ENCODE measurements at regions not wholly inside any gene's neighbourhood (a gene's known extent, or its start where the extent isn't known, plus 50 kb on each side); places are given as distances from the start of the nearest gene placed in this dataset.

DNA sequence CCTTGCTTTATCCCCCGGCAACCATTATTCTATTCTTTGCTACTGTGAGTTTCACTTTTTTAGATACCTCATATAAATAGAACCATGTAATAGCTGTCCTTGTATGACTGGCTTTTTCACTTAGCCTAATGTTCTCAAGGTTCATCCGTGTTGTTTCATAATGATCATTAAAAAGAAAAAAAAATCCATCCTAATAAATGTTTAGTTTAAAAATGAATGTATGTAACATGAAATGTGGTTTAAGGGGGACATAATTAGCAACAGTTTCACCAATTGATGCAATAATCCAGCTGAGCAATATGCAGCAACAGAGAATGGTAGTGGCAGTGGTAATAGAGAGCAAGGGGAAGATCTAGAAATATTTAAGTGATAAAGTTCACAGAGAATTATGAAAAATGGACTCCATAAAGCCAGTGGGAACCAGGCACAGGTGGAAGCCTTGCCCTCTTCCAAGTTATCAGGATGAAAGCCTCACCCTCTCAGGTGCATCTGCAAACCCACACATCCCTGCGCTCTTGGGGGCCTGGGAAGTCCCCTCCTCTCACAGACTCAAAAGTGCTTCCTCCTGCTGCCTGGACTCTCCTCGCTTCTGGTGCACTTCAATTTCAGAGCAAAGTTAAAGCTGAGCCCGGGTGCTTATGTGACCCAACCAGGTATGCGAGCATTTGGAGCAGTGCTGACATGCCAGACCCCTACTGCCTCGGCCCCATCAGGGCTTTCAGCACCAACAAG is 1403.3 kb upstream of the SLC39A10 start:
- 52% methylated on average over 7 of the region's 7 CpGs for WGBS (ENCODE audit: missing lambda C conversion rate)
- no peaks in the 10 kb centered on the region for H3K9me3 ChIP-seq
- no peaks in the 10 kb centered on the region for H3K4me1 ChIP-seq
- H3K4me3 ChIP-seq, result no peak overlapping the region
- DNase-seq (ENCODE audit: low read depth in 1 of 2, low spot score in 1 of 2) (no peak), FAIRE-seq (no peak), ATAC-seq (no peak)
- POLR2A ChIA-PET, result no interaction called here
- H3K4me2 ChIP-seq, result no peak overlapping the region
- no peak for TF ChIP-seq HMGXB4 (CRISPR knock-in tag; IDR thresholded peaks at IDR 0.05; ENCODE audit: borderline replicate concordance)
- TF ChIP-seq SREBF2 (IDR thresholded peaks at IDR 0.05), result no peak
- no peak for TF ChIP-seq RCOR1 (IDR thresholded peaks at IDR 0.05; ENCODE audit: low read depth, low read length)
- no peak for TF ChIP-seq REST (IDR thresholded peaks at IDR 0.05)
- TF ChIP-seq CHD2 (IDR thresholded peaks at IDR 0.05; ENCODE audit: low read length, partially characterized antibody), result no peak
- no peak for TF ChIP-seq HDAC2 (IDR thresholded peaks at IDR 0.05)
- TF ChIP-seq BCL3 (IDR thresholded peaks at IDR 0.05), result no peak
- TF ChIP-seq CEBPB (IDR thresholded peaks at IDR 0.05), result no peak
- CTCF ChIA-PET, result no interaction called here
- H3K27ac ChIP-seq, result no peak overlapping the region

DNA sequence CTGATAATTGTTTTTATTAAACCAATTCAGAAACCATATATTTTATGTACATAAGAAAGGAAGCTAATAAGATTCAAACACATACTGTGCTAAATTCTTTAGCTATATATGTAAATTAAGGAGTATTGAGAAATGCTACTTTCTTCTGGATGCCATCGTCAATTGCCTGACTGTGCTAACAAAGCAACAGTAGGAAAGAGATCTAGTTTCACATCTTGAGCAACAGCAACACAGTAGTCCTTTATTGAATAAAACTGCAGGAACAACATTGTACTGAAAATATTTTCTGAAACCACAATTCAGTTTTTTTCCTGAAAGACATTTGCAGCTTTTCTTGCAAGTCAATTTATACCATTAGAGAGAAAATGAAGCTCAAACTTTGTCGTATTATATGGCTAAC is 1404.9 kb upstream of the SLC39A10 start:
- DNase-seq (ENCODE audit: low read depth in 1 of 2, low spot score in 1 of 2), result no peak
- Histone ChIP-seq H3K4me1 (no peaks in the 10 kb centered on the region), H3K27ac (no peak overlapping the region), H3K4me2 (no peak overlapping the region), H3K4me3 (no peak overlapping the region), H3K9me3 (no peaks in the 10 kb centered on the region)
- ChIA-PET POLR2A (no interaction called here), CTCF (interaction anchor here (1.5 kb wide), 1 partner anchor 20 kb away, joined by 4 read pairs; no protein-coding TSS in a partner anchor)
- no peak for ATAC-seq
- no peak for FAIRE-seq
- TF ChIP-seq ZC3H11A (IDR thresholded peaks at IDR 0.05) (no peak), HOXB13 (CRISPR knock-in tag; IDR thresholded peaks at IDR 0.05; ENCODE audit: low read depth) (no peak), ZSCAN20 (CRISPR knock-in tag; IDR thresholded peaks at IDR 0.05) (no peak), NFE2L2 (conservative IDR thresholded peaks at IDR 0.05; ENCODE audit: low read length) (no peak), FOSB (CRISPR knock-in tag; IDR thresholded peaks at IDR 0.05) (no peak), RAD21 (conservative IDR thresholded peaks at IDR 0.05 in 1 of 2, IDR thresholded peaks at IDR 0.05 in 1 of 2) (no peak), FOXS1 (CRISPR knock-in tag; IDR thresholded peaks at IDR 0.05) (no peak), MYC (IDR thresholded peaks at IDR 0.05; ENCODE audit: borderline replicate concordance, low read length) (no peak), GATA3 (IDR thresholded peaks at IDR 0.05; ENCODE audit: borderline replicate concordance) (no peak), ESRRA (IDR thresholded peaks at IDR 0.05; ENCODE audit: borderline replicate concordance, low read length) (no peak), TP53 (CRISPR knock-in tag; IDR thresholded peaks at IDR 0.05) (no peak), CBX2 (IDR thresholded peaks at IDR 0.05; ENCODE audit: borderline replicate concordance, low read depth) (no peak), NPAS2 (CRISPR knock-in tag; IDR thresholded peaks at IDR 0.05; ENCODE audit: borderline replicate concordance) (no peak)
- 40% methylated on average over 2 of the region's 2 CpGs for WGBS (ENCODE audit: missing lambda C conversion rate)
